Fibroblast of the conjunctiva (primary cell): ENCODE measurements at regions not wholly inside any gene's neighbourhood (a gene's known extent, or its start where the extent isn't known, plus 50 kb on each side); places are given as distances from the start of the nearest gene placed in this dataset.

ENCODE experiments used
- DNase-seq: peaks from one replicate; pipeline ENCODE4 v3.0.0-alpha.2; 2010; ENCODE audit warnings: low read depth

DNA sequence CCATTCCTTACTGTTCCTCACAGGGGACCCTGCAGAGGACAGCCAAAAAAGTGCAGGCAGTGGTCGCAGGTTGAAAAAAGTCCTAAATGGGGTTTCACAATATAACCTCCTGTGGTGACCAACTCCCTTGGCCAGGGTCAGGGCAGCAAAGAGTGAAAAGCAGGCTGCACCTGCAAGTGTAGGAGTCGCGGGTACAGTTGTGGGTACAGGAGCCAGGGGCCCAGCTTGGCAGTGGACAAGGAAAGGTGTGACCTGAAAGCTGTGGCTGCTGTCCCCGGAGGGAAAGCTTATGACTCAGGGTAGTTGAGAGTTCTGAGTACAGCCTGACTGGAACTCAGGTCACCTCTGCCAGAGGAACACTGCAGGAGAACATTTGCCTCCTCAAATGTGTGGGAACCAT is 1114.1 kb downstream of the ROBO2 start:
- DNase-seq, result no peak

DNA sequence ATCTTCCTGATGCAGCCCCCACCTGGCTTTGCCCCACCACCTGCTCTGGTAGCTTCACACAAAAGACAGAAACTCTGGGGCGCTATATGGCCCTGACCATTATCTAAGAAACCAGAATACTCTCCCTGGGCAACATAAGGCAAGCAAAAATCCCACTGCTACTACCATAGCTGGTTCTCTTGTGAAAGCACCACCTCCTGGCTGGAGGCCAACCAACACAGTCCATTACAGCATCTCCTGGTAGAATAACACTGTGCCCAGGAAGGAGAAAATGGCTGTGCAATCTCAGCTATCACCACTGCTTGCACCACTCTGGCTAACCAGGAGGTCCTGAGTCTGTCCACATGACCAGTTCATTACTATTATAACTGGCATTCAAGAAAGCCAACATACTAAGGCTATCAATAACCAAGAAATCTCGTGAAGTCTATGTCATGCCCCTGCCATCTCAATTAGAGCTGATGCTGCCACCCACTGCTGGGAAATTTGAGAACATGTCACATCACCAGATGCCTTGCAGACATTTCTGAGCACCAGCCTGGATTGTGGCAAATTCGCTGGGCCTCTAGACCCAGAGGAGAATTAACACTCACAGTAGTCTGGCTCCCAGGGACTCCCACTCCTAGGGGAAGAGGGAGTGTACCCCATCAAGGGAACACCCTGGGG is 1114.8 kb downstream of the ROBO2 start:
- no peak for DNase-seq

DNA sequence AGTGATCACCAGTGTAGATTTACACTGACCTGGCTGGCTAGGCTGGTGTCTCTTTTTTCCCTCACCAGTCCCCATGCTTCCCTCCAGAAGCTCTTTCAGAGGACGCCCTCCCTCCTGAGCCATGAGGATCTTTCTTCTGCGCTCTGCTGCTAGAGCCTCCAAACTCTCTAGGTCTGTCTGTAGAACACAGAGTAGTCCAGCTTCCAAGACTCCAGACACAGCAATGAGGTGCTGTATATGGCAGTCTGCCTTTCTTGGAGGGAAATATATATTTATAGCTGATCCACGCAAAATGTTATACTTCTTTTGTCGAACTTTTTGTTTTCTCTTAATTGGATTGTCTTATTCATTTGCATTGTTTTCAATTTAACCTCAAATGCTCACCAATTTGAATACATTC is 1121.8 kb downstream of the ROBO2 start:
- no peak for DNase-seq

GRCh38 chr3:78163379-78163778 is 1123.5 kb downstream of the ROBO2 start:
- DNase-seq, result no peak

GRCh38 chr3:78165876-78166275 is 1126.0 kb downstream of the ROBO2 start:
- no peak for DNase-seq

GRCh38 chr3:78174821-78175220 is 1134.9 kb downstream of the ROBO2 start:
- no peak for DNase-seq

DNA sequence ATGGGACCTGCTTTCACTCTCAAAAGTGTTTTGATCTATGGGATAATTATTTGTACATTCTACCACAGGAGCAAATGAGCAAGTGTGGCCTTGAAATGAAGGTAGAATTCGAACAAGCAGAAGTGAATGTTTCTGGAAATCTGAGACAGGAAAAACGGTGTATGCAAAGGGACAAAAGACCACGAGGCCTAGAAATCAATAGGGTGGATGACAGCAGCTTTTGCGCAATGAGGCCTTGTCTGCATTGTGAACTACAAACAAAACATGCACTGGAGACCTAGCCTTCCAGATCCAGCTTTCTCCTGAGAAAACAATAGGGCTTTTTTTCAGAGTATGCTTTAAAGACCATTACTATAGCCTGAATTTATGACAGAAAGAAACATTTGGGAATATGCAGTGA is 1137.0 kb downstream of the ROBO2 start:
- DNase-seq, result no peak

DNA sequence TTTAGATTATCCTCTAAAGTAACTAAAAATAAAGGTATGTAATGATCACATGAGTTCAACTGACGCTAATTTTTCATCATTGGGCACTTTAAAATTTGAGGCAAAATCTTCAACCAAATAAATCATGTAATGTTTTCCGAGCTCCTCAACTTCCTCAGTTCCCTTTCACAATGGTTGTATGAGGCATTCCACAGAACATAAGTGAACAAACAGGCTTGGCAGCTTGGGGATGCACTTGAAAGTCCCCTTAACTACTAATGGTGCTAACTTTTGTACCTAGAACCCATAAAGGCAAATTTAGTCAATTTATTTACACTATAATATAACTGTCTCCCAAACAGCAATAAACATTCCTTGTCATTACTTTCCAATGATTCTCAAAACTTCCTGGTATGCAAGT is 1137.9 kb downstream of the ROBO2 start:
- no peak for DNase-seq

DNA sequence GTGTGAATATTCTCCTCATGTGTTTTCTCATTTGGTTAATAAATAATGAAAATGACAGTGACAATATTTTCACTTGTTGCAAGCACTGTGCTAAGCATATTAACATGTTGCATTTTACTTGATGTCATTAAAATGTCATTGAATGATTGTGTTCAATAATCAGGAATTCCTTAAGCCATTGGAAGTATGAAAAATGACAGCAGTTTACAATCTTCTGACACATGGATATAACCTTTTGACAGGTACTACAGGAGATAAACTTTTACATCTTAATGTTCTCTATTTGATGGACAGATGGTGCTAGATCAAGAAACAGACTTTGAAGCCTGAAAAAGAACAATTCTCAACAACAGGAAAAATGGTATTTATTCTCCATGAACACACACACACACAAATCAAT is 1138.3 kb downstream of the ROBO2 start:
- DNase-seq, result no peak

GRCh38 chr3:78178740-78179363 is 1139.0 kb downstream of the ROBO2 start:
- no peak for DNase-seq

- DNase-seq, result no peak
These were observed 1144.2 kb downstream of the ROBO2 start for GRCh38 chr3:78183906-78184599.

DNA sequence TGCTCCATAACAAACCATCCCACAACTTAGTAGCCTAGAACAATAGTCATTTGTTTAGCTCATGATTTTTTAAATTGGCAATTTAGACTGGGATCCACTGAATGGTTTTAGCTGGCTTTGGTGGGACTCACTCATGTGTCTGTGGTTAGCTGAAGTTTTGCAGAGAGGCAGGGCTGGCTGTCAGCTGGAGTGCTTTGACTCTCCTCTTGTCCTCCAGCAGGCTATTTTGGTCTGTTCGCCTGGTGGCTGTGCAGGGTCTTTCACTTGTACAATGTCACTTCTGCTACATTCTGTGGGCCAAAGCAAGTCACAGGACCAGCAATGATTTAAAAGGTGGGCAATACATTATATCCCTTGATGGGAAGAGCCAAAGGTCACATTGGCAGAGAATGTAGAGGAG is 1146.5 kb downstream of the ROBO2 start:
- no peak for DNase-seq

GRCh38 chr3:78201091-78201490 is 1161.2 kb downstream of the ROBO2 start:
- DNase-seq, result no peak

DNA sequence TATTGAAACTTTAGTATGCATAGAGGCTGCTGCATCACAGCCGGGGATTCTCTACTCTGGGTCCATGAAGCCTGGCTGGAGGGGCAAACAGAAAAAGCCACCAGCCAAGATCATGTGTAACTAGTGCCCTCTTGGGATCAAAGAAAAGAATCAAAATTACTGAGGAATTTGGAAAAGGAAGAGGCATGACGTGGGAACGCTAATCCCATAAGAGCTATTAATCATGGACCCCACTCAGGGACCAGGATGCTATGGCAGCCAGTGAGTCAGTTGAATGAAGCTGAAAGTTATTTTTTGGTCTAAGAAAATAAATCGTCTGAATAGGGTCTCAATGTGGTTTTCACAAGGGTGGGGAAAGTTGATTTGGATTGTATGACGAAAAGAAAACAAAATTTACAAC is 1165.1 kb downstream of the ROBO2 start:
- peak; percentile 16 for DNase-seq

DNA sequence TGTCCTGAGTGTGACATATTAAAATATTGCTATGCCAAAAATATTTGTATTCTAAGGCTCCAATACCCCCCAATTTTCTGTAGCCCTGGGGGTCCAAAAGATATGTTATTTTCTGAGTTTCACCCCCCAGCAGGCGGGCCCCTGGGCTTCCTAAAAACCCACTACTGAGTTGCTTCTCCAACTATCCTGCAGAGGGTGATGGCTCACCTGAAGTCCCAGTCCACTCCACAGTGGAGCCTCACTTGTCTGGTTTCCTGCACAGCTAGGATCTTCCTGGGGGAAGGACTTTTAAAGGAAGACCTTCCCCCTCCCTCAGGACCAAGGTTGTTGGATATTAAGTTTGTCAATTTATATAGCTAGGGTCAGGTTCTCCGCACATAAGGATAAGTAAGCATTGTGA is 1181.4 kb downstream of the ROBO2 start:
- no peak for DNase-seq

- no peak for DNase-seq
These were observed 1181.9 kb downstream of the ROBO2 start for GRCh38 chr3:78221796-78222195.

DNA sequence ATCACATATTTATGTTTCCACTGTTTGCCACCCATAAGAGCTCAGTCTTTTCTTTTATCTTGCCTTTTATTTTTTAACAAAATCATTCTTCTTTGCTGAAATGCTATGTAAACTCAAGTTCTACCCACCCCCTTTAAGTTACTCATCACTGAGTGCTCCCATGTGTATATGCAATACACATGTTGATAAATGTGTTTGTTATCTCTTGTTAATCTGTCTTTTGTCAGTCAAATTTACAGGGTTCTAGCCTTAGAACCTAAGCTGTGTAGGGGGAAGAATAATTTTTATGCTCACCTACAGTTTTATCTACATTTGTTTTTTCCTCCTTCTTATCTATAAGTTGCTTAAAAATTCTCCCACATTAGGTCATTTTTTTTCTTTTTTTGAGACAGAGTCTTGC is 1195.9 kb downstream of the ROBO2 start:
- no peak for DNase-seq

DNA sequence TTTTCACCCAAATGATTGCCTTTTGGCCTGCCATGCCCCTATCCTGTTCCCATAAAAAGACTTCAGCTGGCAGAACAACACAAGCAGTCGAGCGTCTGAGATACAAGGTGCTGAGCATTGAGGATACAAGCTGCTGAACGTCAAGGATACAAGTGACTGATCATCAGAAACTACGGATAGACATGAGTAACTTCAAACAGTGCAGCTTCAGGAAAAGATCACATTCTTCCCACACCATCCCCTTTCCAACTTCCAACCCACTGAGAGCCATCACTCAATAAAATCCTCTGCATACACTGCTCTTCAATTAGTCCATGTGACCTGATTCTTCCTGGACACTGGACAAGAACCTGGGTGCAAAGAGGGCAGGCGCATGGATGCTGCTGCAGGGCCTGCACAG is 1198.9 kb downstream of the ROBO2 start:
- no peak for DNase-seq

- DNase-seq, result no peak
These were observed 1202.8 kb downstream of the ROBO2 start for GRCh38 chr3:78242724-78243123.

DNA sequence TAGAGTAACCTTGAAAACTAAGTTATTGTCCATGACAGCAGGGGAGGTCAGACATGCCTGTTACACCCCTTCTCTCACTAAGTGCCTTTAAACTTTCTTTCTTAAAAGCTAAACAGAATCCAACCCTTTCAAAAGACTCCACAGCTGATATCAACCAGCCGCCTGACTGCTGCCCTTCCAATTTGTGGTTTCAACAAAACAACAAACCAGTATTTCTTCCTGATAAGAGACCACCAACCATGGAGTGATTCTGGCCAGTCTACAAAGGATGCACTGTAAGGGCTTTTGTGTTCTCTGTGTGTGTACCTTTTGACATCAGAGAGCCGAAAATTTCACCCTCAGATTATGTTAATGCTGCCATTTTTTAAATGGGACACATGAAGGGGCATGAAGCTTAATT is 1204.2 kb downstream of the ROBO2 start:
- DNase-seq, result no peak

GRCh38 chr3:78249294-78249693 is 1209.4 kb downstream of the ROBO2 start:
- no peak for DNase-seq

- no peak for DNase-seq
These were observed 1214.0 kb downstream of the ROBO2 start for GRCh38 chr3:78253860-78254259.

DNA sequence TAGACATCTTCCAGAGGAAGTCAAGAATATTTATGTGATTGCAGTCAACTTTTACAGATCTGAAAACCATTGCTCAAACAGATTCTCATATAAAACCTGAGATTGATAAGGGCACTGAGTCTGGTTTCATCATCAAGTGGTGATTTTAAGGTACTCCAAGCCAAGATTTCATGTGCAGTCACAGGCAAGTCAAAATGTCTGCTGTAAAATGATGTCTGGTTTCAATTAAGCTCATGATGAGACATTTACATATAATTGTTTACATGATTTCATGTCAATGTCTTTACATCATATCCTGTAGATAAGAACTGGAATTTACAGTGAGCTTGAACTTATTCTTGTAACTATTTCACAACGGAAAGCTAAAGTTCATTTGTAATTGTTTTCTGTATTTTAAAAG is 1215.5 kb downstream of the ROBO2 start:
- peak; percentile 74 for DNase-seq

DNA sequence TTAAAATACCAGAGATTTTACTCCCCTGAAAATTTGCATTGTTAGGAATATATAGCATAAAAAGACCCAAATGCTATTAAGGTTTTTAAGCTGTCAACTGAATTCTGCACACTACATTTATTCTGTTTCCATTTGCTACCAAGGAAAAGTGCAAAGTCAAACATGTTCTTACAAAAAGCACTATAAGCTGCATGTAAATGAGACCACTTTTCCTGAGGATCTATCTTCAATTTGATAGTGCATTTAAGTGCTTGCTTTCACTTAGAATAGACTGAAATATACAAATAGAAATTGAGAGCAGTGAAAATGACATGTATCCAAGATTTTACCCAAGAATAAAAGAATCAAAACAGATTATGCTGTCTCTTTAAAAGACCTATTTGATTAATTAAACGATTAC is 1216.2 kb downstream of the ROBO2 start:
- no peak for DNase-seq
